Hematopoietic multipotent progenitor cell treated with erythropoietin and hydrocortisone succinate and interleukin-3 and kit ligand, for 17 days (in vitro differentiated cells): ENCODE measurements at regions not wholly inside any gene's neighbourhood (a gene's known extent, or its start where the extent isn't known, plus 50 kb on each side); places are given as distances from the start of the nearest gene placed in this dataset.
"Not testable (repeated sequence)": the region's sequence is repeated elsewhere in the genome, so short reads cannot be mapped to it uniquely, and the experiment has no call there.

Source experiments
- DNase-seq: peaks from one replicate; pipeline ENCODE4 v3.0.0-alpha.2; 2015; ENCODE audit warnings: low spot score

DNA sequence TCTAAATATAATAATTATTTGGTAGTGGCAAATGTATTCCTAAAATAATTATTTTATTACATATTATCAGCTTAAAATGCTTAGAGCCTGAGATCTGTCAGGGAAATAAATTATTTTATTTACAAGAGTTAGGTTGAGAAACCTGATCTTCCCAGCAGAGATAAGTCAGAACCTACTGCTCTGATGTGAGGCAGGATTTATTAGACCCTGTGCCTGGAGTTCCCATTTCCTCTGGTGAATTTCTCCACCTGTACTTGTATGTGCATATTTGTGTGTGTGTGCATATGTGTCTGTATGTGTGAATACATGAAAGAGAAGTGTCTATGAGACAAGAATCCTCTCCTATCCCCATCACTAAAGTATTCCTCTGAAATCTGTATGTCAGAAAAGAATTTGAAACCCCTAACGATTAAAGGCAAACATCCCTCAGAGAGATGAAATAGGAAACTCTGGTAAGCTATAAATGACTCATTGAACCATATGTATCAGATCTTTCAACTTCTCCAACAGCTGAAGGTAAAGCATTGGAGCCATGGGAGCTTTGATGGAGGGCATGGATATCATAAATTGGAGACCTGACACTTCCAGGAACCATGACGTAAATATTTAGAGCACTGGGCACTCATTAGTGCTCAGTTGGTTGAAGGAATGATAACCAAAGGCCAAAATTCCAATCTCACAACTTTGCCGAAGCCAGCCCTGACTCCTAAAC is 190.9 kb downstream of the XPNPEP1 start:
- DNase-seq = no peak

DNA sequence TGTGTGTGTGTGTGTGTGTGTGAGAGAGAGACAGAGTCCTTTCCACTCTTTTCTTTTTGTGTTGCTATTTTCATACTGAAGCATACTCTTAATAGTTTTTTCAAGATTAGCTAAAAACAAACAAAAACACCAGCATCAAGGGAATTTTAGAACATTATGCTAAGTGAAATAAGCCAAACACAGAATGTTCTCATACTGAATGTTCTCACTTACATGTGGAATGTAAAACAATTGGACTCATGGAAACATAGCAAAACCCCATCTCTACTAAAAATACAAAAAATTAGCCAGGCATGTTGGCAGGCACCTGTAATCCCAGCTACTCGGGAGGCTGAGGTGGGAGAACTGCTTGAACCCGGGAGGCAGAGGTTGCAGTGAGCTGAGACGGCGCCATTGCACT is 193.4 kb downstream of the XPNPEP1 start:
- DNase-seq = not testable (repeated sequence)

DNA sequence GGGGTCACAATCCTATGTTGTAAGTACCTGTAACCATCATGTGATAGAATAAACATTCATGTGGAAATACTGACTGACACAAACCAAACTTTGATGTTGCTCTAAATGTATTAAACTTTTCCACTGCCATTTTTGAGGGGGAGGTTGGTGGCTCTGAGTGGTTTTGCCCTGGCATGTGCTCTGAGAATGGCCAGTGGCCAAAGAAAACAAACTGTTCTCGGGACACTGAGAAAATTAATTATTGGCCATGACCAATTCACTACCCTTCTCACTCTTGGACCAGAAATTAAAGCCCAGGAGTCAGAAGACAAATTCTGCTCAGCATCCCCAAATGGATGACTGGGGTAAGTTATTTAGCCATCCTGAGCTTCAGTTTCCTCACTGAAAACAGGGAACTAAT is 195.9 kb downstream of the XPNPEP1 start:
- DNase-seq = no peak

DNA sequence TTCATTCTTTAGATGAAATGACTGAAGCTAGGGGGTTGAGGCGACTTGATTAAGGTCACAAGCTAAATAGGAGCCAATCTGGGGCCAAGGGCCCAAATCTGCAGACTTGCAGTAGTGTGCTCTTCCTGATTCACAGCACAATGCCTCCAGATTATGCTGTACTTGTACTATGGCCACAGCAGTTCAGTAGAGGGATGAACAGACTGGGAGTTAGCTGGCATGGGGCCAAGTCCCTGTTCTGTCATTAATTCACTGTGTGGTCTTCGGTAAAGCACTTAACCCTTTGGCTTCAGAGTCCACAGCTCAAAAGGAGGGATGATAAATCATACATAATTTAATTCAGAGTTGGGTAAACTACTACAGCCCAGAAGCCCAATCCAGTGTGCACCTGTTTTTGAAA is 196.8 kb downstream of the XPNPEP1 start:
- DNase-seq = no peak

DNA sequence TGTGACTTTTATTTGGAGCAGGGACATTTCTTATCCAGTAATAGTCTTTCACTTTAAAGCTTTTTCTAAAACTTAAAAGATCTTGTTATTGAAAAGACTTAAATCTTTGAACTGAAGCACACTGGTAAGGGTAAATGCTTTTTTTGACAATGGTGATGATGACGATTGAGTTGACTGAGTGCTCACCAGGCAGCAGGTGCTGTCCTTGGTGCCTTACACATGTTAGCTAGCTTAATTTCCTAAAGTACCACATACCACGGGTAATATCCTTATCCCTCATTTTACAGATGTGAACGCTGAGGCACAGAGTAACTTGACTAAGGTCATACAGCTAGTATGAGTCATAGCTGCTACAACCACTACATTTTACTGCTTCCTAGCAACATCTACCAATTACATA is 200.0 kb downstream of the XPNPEP1 start:
- DNase-seq = no peak

DNA sequence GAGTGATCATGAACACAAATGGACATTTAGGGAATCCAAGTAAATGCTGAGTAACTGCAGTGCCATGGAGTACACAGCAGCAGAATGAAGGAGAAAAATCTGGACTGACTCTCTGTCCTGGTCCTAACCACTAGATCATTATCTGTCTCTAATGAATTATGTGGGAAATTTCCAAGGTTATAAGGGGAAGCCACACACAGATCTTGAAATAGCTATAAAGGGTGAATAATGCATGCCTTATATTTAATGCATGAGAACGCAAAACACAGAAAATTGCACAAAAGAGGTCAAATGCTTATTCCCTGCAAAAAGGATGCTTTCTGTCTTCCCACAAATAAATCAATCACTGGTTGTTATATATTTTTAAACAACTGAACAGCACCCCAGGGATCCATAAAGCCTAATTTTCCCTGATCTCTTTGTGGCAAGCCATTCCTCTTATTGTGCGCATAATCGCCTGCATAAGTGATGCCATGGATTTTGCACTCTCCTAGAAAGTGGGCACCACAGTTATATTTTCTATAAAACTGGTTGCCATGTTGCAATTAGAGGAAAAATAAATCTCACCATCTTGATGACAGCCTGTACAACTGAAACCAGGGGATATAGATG is 201.8 kb downstream of the XPNPEP1 start:
- DNase-seq = no peak

DNA sequence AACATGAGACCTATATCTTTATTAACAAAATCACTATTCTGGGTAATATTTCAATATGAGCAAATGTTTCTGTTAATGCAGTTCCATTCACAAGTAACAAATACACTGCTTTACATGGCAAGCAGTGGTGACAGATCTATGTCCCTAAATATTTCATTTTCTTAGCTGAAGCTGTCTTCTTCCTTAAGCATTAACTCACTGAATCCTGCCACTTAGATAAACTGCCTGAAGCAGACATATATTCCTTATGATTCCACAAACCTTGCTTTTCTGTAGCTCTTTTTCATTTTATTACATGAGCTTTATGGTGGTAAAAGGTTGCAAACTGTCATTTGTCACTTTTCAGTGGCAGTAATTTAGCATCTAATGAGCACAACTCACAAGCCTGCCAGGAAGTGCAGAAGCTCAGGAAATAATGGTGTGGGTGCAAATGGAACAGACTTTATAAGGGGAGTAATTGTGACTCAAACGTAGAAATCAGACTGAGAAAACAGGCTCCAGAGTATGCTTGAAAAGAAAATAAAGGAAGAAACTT is 217.2 kb downstream of the XPNPEP1 start:
- no peak for DNase-seq

DNA sequence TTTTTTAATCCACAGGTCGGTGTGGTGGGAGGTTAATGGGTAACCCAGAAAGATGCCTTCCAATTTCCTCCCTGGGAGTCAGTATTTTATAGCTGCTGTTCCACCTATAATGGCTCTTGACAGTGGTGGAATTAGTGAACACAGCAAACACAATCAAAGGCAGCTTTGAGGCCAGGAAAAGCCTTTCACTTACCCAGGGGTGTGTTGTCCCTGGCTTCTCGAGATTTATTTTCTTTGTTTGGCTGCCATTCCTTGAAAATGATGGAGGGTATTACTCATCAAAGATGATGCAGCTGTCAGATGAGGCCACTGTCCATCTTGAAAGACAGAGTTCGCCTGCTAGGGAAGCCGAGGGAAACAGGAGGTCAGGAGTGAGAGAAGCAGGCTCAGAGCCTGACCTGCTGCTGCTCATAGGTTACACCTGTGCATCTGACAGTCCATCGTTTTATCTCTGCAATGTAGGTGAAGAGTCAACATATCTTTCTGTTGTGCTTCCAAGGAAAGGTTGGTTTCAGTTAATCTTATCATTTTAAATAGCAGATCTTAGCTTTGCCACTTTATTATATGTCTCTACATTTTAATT is 221.6 kb downstream of the XPNPEP1 start:
- no peak for DNase-seq

DNA sequence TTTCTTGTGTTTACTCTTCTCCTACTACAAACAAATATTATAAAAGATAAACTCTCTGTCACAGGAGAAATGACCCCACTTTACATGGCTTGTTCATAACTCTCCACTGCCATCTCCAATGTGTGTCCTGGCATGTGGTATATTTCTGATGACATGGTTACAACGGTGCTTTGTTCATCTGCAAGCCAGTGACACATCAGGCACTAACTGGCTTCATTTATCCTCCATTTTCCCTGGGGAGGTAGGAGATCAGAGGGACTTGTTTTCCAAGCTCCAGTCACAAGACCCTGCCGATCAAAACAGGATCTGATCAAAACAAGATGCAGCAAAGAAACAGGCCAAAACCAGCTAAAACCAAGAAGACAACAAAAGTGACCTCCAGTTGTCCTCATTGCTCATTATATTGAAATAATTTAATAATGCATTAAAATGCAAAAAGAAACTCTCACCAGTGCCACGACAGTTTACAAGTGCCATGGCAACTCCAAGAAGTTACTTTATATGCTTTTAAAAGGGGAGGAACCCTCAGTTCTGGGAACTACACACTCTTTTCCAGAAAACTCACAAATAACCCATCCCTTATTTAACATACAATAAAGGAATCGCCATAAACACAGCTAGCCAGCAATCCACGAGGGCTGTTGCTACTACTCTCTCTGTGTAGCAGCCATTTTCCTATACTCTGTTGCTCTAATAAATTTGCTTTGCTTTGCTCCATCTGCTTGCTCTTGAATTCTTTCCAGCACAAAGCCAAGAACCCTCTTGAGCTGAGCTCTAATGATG is 224.2 kb downstream of the XPNPEP1 start:
- no peak for DNase-seq

DNA sequence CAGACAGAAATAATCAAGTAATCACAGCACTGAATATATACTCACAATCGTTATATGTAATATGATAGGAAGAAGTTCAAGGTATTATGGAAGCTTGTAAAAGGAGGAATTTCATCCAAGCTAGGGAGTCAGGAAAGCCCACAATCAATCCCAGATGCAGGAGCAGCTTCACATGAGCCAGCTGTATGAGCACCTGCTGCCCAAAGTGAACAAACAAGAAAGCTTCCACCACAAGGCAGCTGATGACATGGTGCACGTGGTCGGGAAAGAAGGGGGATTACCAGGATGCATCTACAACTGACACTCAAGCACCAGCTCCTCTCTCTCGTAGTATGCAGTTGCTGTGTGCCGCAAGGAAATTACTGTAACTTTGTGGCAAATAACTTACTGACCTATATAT is 225.2 kb downstream of the XPNPEP1 start:
- no peak for DNase-seq

DNA sequence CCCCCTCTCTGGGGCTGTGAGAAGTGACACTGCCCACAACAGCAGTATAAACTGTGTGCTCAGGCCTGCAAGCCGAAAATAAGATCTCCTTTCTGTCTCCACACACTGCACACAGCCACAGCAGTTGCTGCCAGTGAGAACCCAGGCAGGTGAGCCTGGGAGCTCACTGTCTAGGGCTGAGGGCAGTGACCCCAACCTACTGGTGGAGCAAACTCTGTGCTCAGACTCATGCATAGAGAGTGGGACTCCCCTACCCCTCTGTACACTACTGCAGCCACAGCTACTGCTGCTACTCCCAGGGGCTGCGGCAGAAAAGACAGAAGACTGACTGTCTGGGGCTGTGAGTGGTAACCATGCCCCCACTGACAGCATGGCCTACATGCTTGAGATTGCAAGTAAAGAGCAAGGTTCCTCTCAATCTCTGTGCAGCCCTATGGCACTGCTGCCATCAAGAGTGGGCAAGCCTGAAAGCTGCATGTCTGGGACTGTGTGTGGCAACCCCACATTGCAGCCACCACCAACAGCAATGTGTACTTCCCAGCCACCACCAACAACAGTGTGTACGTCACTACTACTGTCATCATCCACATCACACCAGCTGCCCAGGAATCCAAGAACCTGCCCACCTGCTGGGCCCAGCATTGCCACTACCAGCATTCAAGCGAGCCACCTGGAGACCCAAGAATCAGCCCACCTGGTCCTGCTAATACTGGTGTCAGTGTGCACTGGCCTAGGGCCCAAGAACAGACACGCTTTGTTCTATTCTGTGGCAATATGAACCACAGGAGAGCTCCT is 226.1 kb downstream of the XPNPEP1 start:
- no peak for DNase-seq

DNA sequence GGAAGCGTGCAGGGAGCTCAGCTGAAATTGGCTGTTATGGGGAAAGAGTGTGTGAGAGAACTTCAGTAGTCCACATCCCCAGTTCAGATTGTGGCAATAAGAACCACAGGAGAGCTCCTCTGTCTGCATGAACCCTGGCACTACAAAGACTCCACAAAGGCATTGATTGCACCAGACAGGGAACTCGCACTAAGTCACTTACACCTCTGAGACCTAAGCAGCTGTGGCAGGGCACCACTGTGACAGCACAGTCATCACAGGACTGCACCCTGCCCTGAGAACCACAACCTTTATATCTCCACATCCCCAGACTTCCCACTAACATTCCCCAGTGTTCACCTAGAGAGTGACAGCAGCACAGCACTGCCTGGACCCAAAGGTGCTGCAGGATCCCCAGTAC is 226.8 kb downstream of the XPNPEP1 start:
- no peak for DNase-seq

DNA sequence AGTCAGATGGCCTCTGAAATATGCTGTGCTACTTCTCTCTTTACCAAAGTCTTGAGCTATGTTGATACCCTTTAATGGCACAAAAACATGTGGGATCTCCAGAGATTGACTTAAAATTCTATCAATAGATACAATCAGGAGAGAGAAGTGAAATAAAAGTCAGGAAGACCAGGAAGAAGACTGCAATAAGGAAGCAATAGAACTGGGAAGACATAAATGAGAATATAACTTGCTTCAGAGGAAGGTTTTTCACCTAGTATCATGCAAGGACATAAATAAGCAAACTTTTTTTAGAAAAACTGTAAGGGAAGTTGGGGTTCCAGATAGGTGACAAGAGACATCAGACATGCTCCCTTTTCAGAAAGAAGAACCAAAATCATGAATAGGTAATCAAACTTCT is 227.3 kb downstream of the XPNPEP1 start:
- DNase-seq = no peak

DNA sequence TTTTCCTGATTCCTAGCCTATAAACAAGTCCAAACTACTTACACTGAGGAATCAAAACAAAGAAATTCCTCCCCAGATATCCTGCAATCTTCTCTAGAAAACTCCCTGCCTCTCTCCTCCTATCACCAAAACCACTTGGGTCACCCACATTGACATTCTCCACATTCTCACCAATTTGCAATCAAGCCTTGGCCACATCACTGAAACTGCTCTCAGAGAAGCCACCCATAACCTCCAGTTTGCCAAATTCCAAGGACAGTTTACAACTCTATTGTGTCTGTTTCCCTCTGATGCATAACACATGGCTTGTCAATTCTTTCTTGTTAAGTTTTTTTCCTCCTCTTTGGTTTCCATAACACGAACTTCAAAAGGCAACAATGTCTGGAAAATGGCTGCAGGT is 233.5 kb downstream of the XPNPEP1 start:
- DNase-seq = no peak

DNA sequence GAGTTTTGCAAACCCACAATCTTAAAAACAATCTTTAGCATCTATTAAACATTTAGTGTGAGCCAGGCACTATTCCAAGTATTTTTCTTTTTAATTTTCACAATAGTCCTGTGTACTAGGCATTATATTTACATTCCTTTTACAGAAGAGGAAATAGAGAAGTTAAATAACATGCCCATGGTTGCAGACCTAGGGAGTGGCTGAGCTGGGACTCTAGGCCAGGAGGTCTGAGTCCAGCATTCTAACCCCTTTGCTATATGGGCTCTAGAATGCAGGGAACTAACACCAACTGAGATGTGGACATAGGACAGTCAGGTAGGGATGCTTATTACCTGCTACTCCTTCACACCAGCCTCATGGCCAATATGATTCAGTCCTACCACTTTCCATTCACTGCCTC is 243.8 kb downstream of the XPNPEP1 start:
- DNase-seq = no peak

DNA sequence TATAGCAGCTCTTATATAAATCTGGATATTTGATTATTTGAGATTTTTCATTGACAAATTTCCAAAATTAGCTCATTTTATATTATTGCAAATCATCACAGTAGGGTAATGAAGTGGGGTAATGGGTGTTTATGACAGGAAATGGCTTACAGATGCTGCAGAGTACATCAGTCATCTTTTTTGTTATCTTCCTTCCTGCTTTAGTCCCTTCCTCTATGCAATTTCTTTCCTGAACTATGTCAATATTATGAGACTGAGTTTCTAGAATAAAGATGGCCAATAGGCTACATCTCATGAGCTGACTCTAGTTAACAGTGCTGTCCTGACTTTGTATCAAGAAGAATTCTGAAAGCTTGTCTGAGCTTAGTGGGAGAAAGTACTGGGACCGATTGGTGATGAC is 244.5 kb downstream of the XPNPEP1 start:
- no peak for DNase-seq

DNA sequence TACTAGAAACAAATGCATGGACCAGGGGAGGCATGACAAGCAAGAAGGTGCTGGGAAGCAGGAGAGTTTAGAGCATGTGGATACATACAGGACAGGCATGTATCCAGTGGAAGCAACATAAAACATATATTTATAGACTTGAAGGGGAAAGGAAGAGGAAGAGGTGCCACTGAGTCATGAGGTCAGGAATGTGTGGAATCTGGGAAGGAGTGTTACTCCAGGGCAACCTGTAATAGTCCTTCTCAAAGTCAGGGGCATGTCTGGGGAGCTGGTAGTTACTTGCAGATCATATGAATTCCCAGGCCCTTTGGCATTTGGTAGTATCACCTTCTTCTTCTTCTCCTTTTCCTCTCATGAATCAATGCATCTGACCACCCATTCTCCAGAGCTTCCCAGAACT is 246.6 kb downstream of the XPNPEP1 start:
- DNase-seq = no peak

DNA sequence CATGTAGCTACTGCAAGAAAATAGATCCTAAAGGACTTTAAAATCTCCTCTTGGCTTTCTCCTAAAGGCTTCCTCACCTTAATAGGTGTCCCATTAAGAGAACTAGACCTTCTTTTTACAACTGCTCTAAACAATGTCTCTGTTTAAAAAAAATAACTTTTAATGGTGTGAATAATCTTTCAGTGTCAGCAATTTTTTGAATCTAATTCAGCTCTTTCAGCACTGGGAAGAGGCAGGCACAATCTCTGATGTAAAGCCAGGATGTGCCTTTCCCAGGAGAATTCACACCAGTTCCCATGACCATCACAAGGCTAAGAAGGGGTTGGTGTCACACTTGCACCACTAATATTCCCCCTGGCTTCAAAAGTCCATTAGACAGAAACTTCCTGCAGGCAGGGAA is 254.6 kb downstream of the XPNPEP1 start:
- DNase-seq = no peak

DNA sequence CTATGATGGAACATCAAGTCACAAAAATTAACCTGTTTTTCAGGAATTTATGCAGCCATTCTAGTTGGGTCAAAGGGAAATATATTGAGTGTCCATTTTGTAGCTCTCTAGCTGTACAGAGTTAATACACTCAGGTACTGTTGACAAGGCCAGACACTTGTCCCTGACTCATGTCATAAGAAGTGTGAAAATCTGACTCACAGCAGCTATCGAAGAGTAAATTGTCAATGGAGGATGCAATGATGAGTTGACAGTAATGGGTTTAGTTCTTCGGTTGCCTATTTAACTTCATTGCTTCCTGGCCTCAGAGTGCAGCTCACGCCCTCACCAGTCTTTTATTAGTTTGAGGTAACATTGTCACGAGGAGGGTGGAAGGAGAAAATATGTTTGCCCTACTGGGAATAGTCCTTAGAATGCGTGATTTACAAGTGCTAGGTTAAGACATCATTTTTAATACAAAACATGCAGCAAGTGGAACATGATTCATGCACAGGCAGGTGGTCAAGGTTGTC is 255.1 kb downstream of the XPNPEP1 start:
- no peak for DNase-seq

DNA sequence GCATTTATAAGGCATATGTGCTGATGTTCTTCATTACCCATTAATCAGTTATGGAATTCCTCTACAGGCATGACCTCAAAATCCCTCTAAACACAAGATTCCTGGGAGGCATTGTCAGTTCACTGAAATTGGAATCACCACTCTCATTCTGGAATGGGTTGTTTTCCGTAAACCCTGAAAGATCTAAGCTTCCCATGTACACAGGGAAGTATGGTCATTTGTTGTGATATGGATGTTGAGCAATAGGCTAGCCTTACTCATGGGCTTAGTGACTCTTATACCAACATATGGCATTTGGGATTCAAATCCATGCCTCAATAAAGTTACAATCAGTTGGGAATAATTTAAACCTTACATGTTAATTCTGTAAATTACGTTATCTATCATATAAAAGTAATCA is 258.0 kb downstream of the XPNPEP1 start:
- no peak for DNase-seq

DNA sequence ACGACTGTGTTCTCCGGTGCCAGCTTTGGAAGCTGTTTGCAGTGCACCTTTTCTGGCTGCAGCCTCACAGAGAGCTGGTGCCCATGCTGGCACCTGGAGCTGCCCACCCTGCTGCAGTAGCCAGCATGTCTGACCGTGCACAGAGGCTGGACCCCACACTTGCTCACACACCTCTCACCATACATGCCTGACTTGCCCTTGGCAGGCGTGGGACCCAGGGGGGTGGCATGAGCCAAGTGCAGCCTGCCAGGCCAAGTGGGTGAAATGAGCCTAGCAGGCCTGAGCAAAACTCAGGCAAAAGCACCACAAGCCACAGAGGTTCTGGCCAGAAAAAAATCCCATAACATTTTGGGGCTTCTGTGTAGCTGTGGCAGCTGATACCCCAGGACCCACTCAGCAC is 258.8 kb downstream of the XPNPEP1 start:
- no peak for DNase-seq

DNA sequence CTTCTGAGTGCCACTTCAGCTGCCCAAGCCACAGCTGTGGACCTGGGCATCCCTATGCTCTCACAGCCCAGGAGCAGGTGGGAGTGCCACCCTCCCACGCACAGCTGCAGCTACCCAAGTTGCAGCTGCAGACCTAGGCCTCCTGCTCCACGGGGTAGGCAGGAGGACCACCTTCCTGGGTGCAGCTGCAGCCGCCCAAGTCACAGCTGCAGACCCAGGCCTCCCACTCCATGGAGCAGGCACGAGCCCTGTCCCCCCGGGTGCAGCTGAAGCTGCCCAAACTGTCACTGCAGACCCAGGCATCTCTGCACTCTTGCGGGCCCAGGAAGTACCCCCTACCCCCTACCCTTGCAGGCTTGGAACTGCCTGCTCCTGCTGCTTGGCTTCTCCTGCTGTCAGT is 260.2 kb downstream of the XPNPEP1 start:
- no peak for DNase-seq
